NB4 (cell line): ENCODE measurements at regions not wholly inside any gene's neighbourhood (a gene's known extent, or its start where the extent isn't known, plus 50 kb on each side); places are given as distances from the start of the nearest gene placed in this dataset.

Source experiments
- DNase-seq: peaks from one replicate; pipeline ENCODE4 v3.0.0; 2010; ENCODE audit warnings: low read depth
- H3K4me3 ChIP-seq: one replicate; pipeline ENCODE4 v1.5.1; 2011; ENCODE audit warnings: mild to moderate bottlenecking, low read depth, low read length, moderate library complexity
- CTCF ChIP-seq: IDR thresholded peaks from one replicate; pipeline ENCODE4 v1.5.1; 2012; ENCODE audit warnings: low read depth, low read length
- MYC ChIP-seq: IDR thresholded peaks from 2 replicates; pipeline ENCODE4 v1.6.1; 2011; ENCODE audit warnings: low read depth, low read length
- POLR2A ChIP-seq: IDR thresholded peaks from 2 replicates; pipeline ENCODE4 v1.6.1; 2011; ENCODE audit warnings: mild to moderate bottlenecking; ENCODE audit not compliant: insufficient read length; ENCODE audit errors: extremely low read depth
- TF ChIP-seq, protein P1 (sequence below): IDR thresholded peaks from 2 replicates; pipeline ENCODE4 v1.6.1; 2011; ENCODE audit warnings: low read depth, low read length

DNA sequence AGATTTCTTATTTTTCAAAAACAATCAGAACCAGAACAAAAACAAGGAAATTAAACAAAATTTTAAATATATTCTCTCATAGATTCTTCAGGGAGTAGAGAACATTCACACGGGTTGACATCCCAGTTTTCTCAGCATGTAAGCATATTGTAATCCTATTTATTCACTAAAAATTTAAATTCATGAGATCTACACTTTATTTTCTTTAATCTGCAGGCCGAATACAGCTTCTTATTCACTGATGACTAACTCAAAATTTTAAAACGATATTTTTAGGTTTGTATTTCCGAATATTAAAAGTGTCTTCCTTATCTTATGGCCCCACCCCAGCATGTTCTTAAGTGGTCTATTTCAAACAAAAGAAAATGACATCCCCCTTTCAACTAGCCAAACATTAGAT, 262.4 kb downstream of the MEIS1 start:
- TF ChIP-seq POLR2A (no peak), MYC (no peak), CTCF (no peak)
- TF ChIP-seq, protein P1, sequence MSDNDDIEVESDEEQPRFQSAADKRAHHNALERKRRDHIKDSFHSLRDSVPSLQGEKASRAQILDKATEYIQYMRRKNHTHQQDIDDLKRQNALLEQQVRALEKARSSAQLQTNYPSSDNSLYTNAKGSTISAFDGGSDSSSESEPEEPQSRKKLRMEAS = no peak
- no peak for DNase-seq
- H3K4me3 ChIP-seq = no peak overlapping the region

GRCh38 chr2:66698091-66698490, 263.2 kb downstream of the MEIS1 start:
- TF ChIP-seq CTCF (no peak), POLR2A (no peak), MYC (no peak)
- TF ChIP-seq, protein P1 = no peak
- H3K4me3 ChIP-seq = no peak overlapping the region
- no peak for DNase-seq

- no peak for DNase-seq
- TF ChIP-seq MYC (no peak), CTCF (no peak), POLR2A (no peak)
- TF ChIP-seq, protein P1 = no peak
- no peak overlapping the region for H3K4me3 ChIP-seq
Observed at GRCh38 chr2:66698576-66699239, 263.8 kb downstream of the MEIS1 start.

GRCh38 chr2:66699416-66699792, 264.5 kb downstream of the MEIS1 start:
- TF ChIP-seq CTCF = no peak
- TF ChIP-seq, protein P1 = no peak
- TF ChIP-seq POLR2A = no peak
- TF ChIP-seq MYC = no peak
- no peak overlapping the region for H3K4me3 ChIP-seq
- no peak for DNase-seq

GRCh38 chr2:66699793-66700676, 265.1 kb downstream of the MEIS1 start:
- no peak overlapping the region for H3K4me3 ChIP-seq
- TF ChIP-seq, protein P1 = no peak
- no peak for TF ChIP-seq CTCF
- TF ChIP-seq POLR2A = no peak
- TF ChIP-seq MYC = no peak

More at GRCh38 chr2:66699793-66700676, 265.1 kb downstream of the MEIS1 start:
- DNase-seq = no peak
